ENCODE measurements at regions not wholly inside any gene's neighbourhood (a gene's known extent, or its start where the extent isn't known, plus 50 kb on each side); places are given as distances from the start of the nearest gene placed in this dataset.

GRCh38 chr14:71467361-71467811 lies 464.8 kb upstream of the RGS6 start:
- no peak for TF ChIP-seq POLR2A (IDR thresholded peaks at IDR 0.05)
- no peak for TF ChIP-seq CTCF (IDR thresholded peaks at IDR 0.05)

All from body of pancreas (tissue), 4 donors.